ENCODE measurements at regions not wholly inside any gene's neighbourhood (a gene's known extent, or its start where the extent isn't known, plus 50 kb on each side); places are given as distances from the start of the nearest gene placed in this dataset.

GRCh38 chr5:173667702-173668101 is 51.3 kb upstream of the BOD1 start:
- no peak overlapping the region for H3K4me3 ChIP-seq (ENCODE audit: control insufficient read depth, low read depth, low read length)
- TF ChIP-seq, protein P1, sequence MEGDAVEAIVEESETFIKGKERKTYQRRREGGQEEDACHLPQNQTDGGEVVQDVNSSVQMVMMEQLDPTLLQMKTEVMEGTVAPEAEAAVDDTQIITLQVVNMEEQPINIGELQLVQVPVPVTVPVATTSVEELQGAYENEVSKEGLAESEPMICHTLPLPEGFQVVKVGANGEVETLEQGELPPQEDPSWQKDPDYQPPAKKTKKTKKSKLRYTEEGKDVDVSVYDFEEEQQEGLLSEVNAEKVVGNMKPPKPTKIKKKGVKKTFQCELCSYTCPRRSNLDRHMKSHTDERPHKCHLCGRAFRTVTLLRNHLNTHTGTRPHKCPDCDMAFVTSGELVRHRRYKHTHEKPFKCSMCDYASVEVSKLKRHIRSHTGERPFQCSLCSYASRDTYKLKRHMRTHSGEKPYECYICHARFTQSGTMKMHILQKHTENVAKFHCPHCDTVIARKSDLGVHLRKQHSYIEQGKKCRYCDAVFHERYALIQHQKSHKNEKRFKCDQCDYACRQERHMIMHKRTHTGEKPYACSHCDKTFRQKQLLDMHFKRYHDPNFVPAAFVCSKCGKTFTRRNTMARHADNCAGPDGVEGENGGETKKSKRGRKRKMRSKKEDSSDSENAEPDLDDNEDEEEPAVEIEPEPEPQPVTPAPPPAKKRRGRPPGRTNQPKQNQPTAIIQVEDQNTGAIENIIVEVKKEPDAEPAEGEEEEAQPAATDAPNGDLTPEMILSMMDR (IDR thresholded peaks at IDR 0.05; ENCODE audit: control insufficient read depth, insufficient read depth, low read depth, low read length, missing control alignments): no peak
- no peak for DNase-seq (ENCODE audit: low read depth)

DNA sequence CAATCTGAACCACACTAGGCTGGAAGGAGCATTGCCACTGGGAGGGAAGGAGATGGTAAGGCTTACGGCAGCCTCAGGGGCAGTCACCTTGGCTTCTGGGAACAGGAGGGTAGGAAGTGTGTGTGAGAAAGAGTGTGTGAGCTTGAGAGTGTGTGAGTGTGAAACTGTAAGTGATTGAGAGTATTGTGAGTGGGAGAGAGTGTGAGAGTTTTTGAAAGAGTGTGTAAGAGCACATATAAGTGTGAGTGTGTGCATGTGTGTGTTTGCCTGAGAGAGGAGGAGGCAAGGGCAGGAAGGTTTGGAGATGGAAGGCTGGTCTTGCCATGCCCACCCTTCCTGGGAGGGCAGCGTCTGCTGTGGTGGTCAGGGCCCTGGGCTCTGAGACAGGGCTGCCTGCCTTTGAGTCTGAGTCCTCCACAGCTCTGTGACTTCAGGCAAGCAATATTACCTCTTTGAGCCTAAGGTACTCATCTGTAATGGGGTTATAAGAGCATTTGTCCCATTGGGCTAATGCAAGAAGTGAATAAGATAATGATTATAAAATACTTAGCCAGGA is 51.9 kb upstream of the BOD1 start:
- no peak for DNase-seq (ENCODE audit: low read depth)
- no peak overlapping the region for H3K4me3 ChIP-seq (ENCODE audit: control insufficient read depth, low read depth, low read length)
- TF ChIP-seq, protein P1 (IDR thresholded peaks at IDR 0.05; ENCODE audit: control insufficient read depth, insufficient read depth, low read depth, low read length, missing control alignments): no peak

DNA sequence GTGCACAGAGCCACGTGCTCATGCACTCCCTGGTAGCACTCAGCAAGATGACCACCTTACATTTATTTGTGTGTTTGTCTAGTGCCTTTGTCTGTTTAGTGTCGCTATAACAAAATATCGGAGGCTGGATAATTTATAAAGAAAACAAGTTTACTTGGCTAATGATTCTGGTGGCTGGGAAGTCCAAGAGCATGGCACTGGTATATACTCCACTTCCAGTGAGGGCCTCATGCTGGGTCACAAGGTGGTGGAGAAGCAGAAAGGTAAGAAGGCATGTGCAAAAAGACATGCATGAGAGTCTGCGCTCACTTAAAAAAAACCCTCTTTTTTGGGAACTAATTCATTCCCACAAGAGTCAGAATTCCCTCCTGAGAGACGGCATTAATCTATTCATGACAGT is 52.5 kb upstream of the BOD1 start:
- H3K4me3 ChIP-seq (ENCODE audit: control insufficient read depth, low read depth, low read length): no peak overlapping the region
- TF ChIP-seq, protein P1 (IDR thresholded peaks at IDR 0.05; ENCODE audit: control insufficient read depth, insufficient read depth, low read depth, low read length, missing control alignments): no peak
- no peak for DNase-seq (ENCODE audit: low read depth)

GRCh38 chr5:173669483-173669882 is 53.0 kb upstream of the BOD1 start:
- no peak for DNase-seq (ENCODE audit: low read depth)
- TF ChIP-seq, protein P1 (IDR thresholded peaks at IDR 0.05; ENCODE audit: control insufficient read depth, insufficient read depth, low read depth, low read length, missing control alignments): no peak
- no peak overlapping the region for H3K4me3 ChIP-seq (ENCODE audit: control insufficient read depth, low read depth, low read length)

DNA sequence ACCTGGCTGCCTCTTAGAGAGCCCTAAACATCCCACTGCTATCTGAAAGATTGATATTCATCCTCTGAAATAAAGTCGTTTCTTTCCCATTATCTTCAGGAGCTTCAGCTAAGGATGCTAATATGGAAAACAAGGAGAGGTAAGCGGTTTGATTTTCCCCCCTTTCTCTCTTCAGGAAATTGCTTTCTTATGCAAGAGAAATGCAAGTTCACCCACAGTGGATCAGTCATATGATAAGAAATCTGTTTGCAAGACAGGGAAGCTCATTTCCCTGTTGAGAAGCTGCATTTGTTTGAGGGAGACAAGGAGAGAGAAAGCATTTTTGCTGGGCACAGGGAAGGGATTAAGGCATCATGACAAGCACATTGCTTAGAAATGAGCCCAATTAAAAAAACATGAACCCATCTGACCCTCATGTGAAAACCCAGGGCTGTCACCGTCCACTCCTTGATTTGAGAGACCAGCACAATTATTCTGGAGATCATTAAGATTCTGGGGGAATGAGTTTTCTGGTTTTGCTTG is 53.7 kb upstream of the BOD1 start:
- TF ChIP-seq, protein P1 (IDR thresholded peaks at IDR 0.05; ENCODE audit: control insufficient read depth, insufficient read depth, low read depth, low read length, missing control alignments): no peak
- no peak overlapping the region for H3K4me3 ChIP-seq (ENCODE audit: control insufficient read depth, low read depth, low read length)
- peak; percentile 35 for DNase-seq (ENCODE audit: low read depth)

DNA sequence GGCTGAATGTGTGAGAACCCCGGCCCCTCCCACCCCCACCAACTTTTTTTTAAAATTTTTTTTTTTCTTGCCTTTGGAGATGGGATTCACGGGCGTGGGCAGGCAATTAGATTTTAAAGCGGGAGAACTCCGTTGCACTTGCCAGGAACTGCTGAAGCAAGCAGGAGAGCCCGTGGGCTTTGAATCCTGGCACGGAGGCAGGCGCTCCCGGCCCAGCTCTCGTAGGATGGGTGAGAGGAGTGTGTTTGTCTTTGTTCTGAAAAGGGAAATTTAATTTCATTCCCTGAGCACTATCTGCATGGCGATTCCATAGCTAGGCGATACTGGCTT is 54.3 kb upstream of the BOD1 start:
- DNase-seq (ENCODE audit: low read depth): no peak
- H3K4me3 ChIP-seq (ENCODE audit: control insufficient read depth, low read depth, low read length): no peak overlapping the region
- TF ChIP-seq, protein P1 (IDR thresholded peaks at IDR 0.05; ENCODE audit: control insufficient read depth, insufficient read depth, low read depth, low read length, missing control alignments): no peak

Measured in AG09309 (cell line).